DND-41 (cell line): ENCODE measurements at regions not wholly inside any gene's neighbourhood (a gene's known extent, or its start where the extent isn't known, plus 50 kb on each side); places are given as distances from the start of the nearest gene placed in this dataset.

Source experiments
- CTCF ChIP-seq: IDR thresholded peaks from 2 replicates; pipeline ENCODE4 v1.5.1; 2012; ENCODE audit warnings: borderline replicate concordance, low read length, moderate library complexity, mild to moderate bottlenecking; ENCODE audit not compliant: poor library complexity, severe bottlenecking; ENCODE audit errors: extremely low read depth
- EZH2 ChIP-seq: IDR thresholded peaks from 3 replicates; pipeline ENCODE4 v1.6.1; 2012; ENCODE audit warnings: borderline replicate concordance, low read depth, mild to moderate bottlenecking, moderate library complexity, low read length, inconsistent platforms; ENCODE audit not compliant: severe bottlenecking

- no peak for TF ChIP-seq CTCF
- TF ChIP-seq EZH2 = no peak
Measured at GRCh38 chr9:28805197-28805596, 1231.9 kb upstream of the C9orf72 start.
